ENCODE measurements at regions not wholly inside any gene's neighbourhood (a gene's known extent, or its start where the extent isn't known, plus 50 kb on each side); places are given as distances from the start of the nearest gene placed in this dataset.
A peak's percentile ranks its signal among the peaks of the same experiment; 100 is the strongest.

DNA sequence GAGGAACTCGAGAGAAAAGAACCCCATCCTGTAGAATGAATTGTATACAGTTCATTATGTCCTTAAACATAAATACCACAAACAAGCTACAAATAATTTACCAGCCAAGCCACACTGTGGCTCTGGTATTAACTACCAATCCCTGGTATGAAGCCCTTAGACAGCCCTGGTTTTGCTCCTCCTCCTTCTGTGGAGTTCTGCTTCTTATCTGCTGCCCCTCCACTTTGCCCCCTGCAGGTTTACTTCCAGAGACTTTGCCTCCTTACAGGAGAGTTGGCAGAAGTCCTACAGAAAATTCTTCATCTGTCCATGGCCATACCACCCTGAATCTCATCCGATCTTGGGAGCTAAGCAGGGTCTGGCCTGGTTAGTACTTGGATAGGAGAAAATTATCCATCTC is 219.8 kb downstream of the ACTL7B start:
- H3K9me3 ChIP-seq (ENCODE audit: severe bottlenecking) = no peaks in the 10 kb centered on the region
- peaks cover 20% of the 10 kb centered on the region for H3K4me1 ChIP-seq (ENCODE audit: insufficient read depth, poor library complexity, severe bottlenecking)
- peak overlapping the region; percentile 85 for H3K27ac ChIP-seq (ENCODE audit: poor library complexity, severe bottlenecking)
- H3K27me3 ChIP-seq (ENCODE audit: insufficient read depth, poor library complexity, severe bottlenecking) = no peaks in the 10 kb centered on the region
- no peak for ATAC-seq (ENCODE audit: low read depth)
- no peaks in the 10 kb centered on the region for H3K36me3 ChIP-seq (ENCODE audit: low read depth)
- H3K4me3 ChIP-seq (ENCODE audit: severe bottlenecking) = no peak overlapping the region
- TF ChIP-seq, protein P1, sequence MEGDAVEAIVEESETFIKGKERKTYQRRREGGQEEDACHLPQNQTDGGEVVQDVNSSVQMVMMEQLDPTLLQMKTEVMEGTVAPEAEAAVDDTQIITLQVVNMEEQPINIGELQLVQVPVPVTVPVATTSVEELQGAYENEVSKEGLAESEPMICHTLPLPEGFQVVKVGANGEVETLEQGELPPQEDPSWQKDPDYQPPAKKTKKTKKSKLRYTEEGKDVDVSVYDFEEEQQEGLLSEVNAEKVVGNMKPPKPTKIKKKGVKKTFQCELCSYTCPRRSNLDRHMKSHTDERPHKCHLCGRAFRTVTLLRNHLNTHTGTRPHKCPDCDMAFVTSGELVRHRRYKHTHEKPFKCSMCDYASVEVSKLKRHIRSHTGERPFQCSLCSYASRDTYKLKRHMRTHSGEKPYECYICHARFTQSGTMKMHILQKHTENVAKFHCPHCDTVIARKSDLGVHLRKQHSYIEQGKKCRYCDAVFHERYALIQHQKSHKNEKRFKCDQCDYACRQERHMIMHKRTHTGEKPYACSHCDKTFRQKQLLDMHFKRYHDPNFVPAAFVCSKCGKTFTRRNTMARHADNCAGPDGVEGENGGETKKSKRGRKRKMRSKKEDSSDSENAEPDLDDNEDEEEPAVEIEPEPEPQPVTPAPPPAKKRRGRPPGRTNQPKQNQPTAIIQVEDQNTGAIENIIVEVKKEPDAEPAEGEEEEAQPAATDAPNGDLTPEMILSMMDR (IDR thresholded peaks at IDR 0.05; ENCODE audit: poor library complexity, severe bottlenecking) = no peak
- no peak for DNase-seq (ENCODE audit: low spot score)

DNA sequence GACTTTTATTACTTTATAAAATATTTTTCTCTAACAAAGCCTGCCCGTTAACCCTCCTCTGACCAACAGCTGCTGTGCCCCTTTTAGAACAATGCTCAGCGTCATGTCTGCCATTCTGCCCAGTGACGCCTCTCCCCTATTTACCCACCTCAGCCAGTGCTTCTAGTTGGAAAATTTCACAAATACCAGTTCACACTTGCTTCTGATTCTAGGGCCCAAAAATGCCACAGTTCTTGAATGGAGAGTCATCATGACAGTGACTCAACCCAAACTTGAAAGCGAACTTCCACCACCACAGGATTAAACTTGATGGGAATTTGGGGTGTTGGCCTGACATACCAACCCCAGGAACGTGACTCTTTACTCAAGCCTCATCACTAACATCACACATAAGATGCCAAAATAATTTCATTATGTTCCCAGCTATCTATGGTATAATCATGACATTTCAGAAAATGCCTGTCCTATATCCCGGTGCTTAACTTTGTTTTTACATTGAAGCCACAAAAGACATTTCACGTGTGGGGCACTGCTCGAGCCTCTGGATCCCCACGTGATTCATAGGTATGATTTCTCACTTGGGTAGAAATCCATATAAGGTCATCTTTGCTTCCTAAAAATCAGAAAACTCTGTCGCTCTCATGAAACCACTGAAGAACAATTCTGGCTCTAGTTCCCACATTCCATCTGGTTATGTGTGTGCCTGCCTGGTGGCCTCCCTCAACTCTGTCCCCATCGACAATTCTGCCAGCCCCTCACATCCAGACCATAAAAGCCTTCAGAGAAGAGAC is 220.9 kb downstream of the ACTL7B start:
- H3K36me3 ChIP-seq (ENCODE audit: low read depth) = no peaks in the 10 kb centered on the region
- H3K27ac ChIP-seq (ENCODE audit: poor library complexity, severe bottlenecking) = peak overlapping the region; percentile 85
- peaks cover 20% of the 10 kb centered on the region for H3K4me1 ChIP-seq (ENCODE audit: insufficient read depth, poor library complexity, severe bottlenecking)
- TF ChIP-seq, protein P1 (IDR thresholded peaks at IDR 0.05; ENCODE audit: poor library complexity, severe bottlenecking) = no peak
- no peaks in the 10 kb centered on the region for H3K27me3 ChIP-seq (ENCODE audit: insufficient read depth, poor library complexity, severe bottlenecking)
- ATAC-seq (ENCODE audit: low read depth) = peak; percentile 89
- no peaks in the 10 kb centered on the region for H3K9me3 ChIP-seq (ENCODE audit: severe bottlenecking)
- H3K4me3 ChIP-seq (ENCODE audit: severe bottlenecking) = no peak overlapping the region
- DNase-seq (ENCODE audit: low spot score) = peak; percentile 70

DNA sequence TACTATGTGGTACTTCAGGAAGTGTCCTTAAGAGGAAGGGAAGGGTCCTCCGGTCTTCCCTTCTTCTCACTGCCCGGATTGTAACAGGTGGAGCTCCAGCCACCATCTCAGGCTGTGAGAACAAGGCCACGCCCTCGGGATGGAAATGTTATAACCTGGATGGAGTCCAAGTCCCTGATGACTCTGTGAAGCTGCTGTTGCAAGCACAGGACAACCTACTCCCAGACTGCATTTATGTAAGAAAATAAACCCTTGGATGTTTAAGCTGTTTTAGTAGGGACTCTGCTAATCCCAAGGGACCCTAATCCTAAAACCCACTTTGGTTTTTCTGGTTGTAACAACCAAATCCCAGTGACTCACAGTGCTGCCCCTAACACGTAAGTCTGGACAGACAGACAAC is 221.6 kb downstream of the ACTL7B start:
- peaks cover 20% of the 10 kb centered on the region for H3K4me1 ChIP-seq (ENCODE audit: insufficient read depth, poor library complexity, severe bottlenecking)
- peak overlapping the region; percentile 85 for H3K27ac ChIP-seq (ENCODE audit: poor library complexity, severe bottlenecking)
- ATAC-seq (ENCODE audit: low read depth) (peak; percentile 62), DNase-seq (ENCODE audit: low spot score) (peak; percentile 71)
- no peaks in the 10 kb centered on the region for H3K9me3 ChIP-seq (ENCODE audit: severe bottlenecking)
- no peaks in the 10 kb centered on the region for H3K27me3 ChIP-seq (ENCODE audit: insufficient read depth, poor library complexity, severe bottlenecking)
- H3K4me3 ChIP-seq (ENCODE audit: severe bottlenecking) = no peak overlapping the region
- TF ChIP-seq, protein P1 (IDR thresholded peaks at IDR 0.05; ENCODE audit: poor library complexity, severe bottlenecking) = no peak
- H3K36me3 ChIP-seq (ENCODE audit: low read depth) = no peaks in the 10 kb centered on the region

DNA sequence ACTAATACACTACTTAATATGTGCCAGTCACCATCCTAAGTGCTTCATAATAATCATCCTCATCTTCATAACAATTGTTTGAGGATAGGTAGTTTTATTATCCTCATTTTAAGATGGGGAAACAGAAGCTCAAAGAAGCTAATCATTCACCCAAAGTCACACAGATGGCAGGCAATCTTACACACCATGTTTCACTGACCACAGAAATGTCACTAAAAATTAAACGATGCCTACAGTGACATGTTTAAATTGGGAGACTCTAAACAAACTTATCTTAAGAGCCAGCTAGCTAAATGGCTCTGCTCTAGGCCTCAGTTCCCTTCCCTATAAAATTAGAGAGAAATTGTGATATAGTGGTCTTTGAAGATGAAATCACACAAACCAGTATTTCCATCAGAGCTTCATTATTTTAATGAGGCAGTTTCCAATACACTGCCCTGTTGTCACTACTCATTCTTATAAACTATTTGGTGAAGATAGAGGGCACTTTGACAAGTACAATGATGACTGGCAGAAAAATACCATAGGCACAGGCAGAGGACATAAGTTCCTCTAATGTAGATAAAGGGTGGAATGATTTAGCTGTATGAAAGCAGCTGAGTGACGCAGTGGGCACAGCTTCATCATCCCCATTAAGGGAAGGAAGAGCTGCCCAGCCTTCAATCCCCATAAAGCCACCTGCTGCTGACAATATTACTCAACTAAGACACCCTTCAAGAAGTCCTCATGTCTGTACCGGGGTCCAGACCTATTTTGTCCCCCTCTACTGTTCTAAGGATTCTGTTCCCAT is 224.1 kb downstream of the ACTL7B start:
- H3K27ac ChIP-seq (ENCODE audit: poor library complexity, severe bottlenecking) = no peak overlapping the region
- no peaks in the 10 kb centered on the region for H3K9me3 ChIP-seq (ENCODE audit: severe bottlenecking)
- no peak overlapping the region for H3K4me3 ChIP-seq (ENCODE audit: severe bottlenecking)
- H3K27me3 ChIP-seq (ENCODE audit: insufficient read depth, poor library complexity, severe bottlenecking) = no peaks in the 10 kb centered on the region
- TF ChIP-seq, protein P1 (IDR thresholded peaks at IDR 0.05; ENCODE audit: poor library complexity, severe bottlenecking) = no peak
- H3K4me1 ChIP-seq (ENCODE audit: insufficient read depth, poor library complexity, severe bottlenecking) = peaks cover 20% of the 10 kb centered on the region
- no peaks in the 10 kb centered on the region for H3K36me3 ChIP-seq (ENCODE audit: low read depth)
- ATAC-seq (ENCODE audit: low read depth) = no peak
- no peak for DNase-seq (ENCODE audit: low spot score)

Data from RWPE2 (cell line).